Naive thymus-derived CD4-positive, alpha-beta T cell (primary cell): ENCODE measurements at regions not wholly inside any gene's neighbourhood (a gene's known extent, or its start where the extent isn't known, plus 50 kb on each side); places are given as distances from the start of the nearest gene placed in this dataset.

Experiments used
- ATAC-seq: fragments of 150-1000 bp; cut with Tn5 transposase; 2 replicates; pipeline ENCODE4 v1.10.0; 2021; ENCODE audit warnings: mild to moderate bottlenecking, moderate library complexity
- CTCF ChIA-PET: fragments of 350-600 bp; sonication (Branson Sonifier 250); formaldehyde crosslinking; loops from one replicate; lab custom pipeline; 2021; ENCODE audit warnings: antibody characterized with exemption; lab: Charles Lee
- POLR2A ChIA-PET: fragments of 350-600 bp; sonication (Branson Sonifier 250); formaldehyde crosslinking; loops from one replicate; lab custom pipeline; 2021; ENCODE audit warnings: antibody characterized with exemption, inconsistent platforms; lab: Charles Lee
- DNase-seq, 9 donors: peaks; one replicate each; pipeline versions ENCODE4 v3.0.0 to v3.0.0-alpha.2; 2020 to 2022; ENCODE audit warnings: mixed read lengths in 1 of 9
- H3K27ac ChIP-seq: one replicate; pipeline ENCODE4 v1.7.0; 2013; ENCODE audit warnings: mild to moderate bottlenecking, low read depth, low read length, moderate library complexity
- H3K27me3 ChIP-seq, 2 donors: one replicate each; pipeline ENCODE4 v1.7.0; 2013; ENCODE audit warnings: low read length in 2 of 2, mild to moderate bottlenecking in 2 of 2, moderate library complexity in 2 of 2; ENCODE audit not compliant: control insufficient read depth in 2 of 2, insufficient read depth in 2 of 2
- H3K36me3 ChIP-seq, 3 experiments: 1 replicate in 2 of 3; 2 replicates in 1 of 3; pipeline ENCODE4 v1.7.0; 2013; ENCODE audit warnings: low read length in 3 of 3, mild to moderate bottlenecking in 3 of 3, moderate library complexity in 1 of 3; ENCODE audit not compliant: insufficient read depth in 3 of 3, control insufficient read depth in 2 of 3
- H3K4me1 ChIP-seq, 2 donors: one replicate each; pipeline ENCODE4 v1.7.0; 2013; ENCODE audit warnings: low read length in 2 of 2, mild to moderate bottlenecking in 2 of 2, moderate library complexity in 1 of 2; ENCODE audit not compliant: control insufficient read depth in 2 of 2, insufficient read depth in 2 of 2
- H3K4me3 ChIP-seq: 2 replicates; pipeline ENCODE4 v1.7.0; 2013; ENCODE audit warnings: mild to moderate bottlenecking, low read length
- H3K9me3 ChIP-seq, 3 experiments: 1 replicate in 2 of 3; 2 replicates in 1 of 3; pipeline ENCODE4 v1.7.0; 2013; ENCODE audit warnings: low read length in 3 of 3; ENCODE audit not compliant: control insufficient read depth in 2 of 3
- H3K27ac Mint-ChIP-seq, 9 donors: one replicate each; pipeline ENCODE4 v1.8.0; 2020 to 2022; ENCODE audit warnings: mixed read lengths in 9 of 9, mild to moderate bottlenecking in 8 of 9, moderate library complexity in 5 of 9, inconsistent platforms in 2 of 9
- H3K27me3 Mint-ChIP-seq, 5 donors: one replicate each; pipeline ENCODE4 v1.8.0; 2021 to 2022; ENCODE audit warnings: mixed read lengths in 5 of 5, mild to moderate bottlenecking in 1 of 5
- H3K36me3 Mint-ChIP-seq, 5 donors: one replicate each; pipeline ENCODE4 v1.8.0; 2020 to 2022; ENCODE audit warnings: mixed read lengths in 5 of 5, mild to moderate bottlenecking in 3 of 5, inconsistent platforms in 1 of 5
- H3K4me1 Mint-ChIP-seq, 7 donors: one replicate each; pipeline ENCODE4 v1.8.0; 2020 to 2022; ENCODE audit warnings: mixed read lengths in 7 of 7, mild to moderate bottlenecking in 3 of 7, inconsistent platforms in 1 of 7
- H3K4me3 Mint-ChIP-seq, 10 donors: one replicate each; pipeline ENCODE4 v1.8.0; 2020 to 2022; ENCODE audit warnings: mild to moderate bottlenecking in 10 of 10, mixed read lengths in 10 of 10, moderate library complexity in 6 of 10, inconsistent platforms in 2 of 10
- H3K9me3 Mint-ChIP-seq, 11 donors: one replicate each; pipeline ENCODE4 v1.8.0; 2020 to 2022; ENCODE audit warnings: mixed read lengths in 11 of 11, mild to moderate bottlenecking in 4 of 11, inconsistent platforms in 1 of 11, moderate library complexity in 1 of 11
- intact Hi-C, 2 donors: fragments of 100-400 bp; cut with micrococcal nuclease; formaldehyde crosslinking; loops; one replicate each; pipeline ENCODE4 v1.15.1; 2023

- no peaks in the 10 kb centered on the region for H3K36me3 ChIP-seq
- H3K36me3 Mint-ChIP-seq = peaks cover 0 to 6% (median 0%) of the 10 kb centered on the region in 5 donors
- no peaks in the 10 kb centered on the region for H3K9me3 ChIP-seq
- no peaks in the 10 kb centered on the region for H3K4me1 ChIP-seq
- ChIA-PET CTCF (no interaction called here), POLR2A (interaction anchor here (0.7 kb wide), 1 partner anchor 20 kb away, joined by 4 read pairs; no protein-coding TSS in a partner anchor)
- H3K27ac Mint-ChIP-seq = no peak overlapping the region
- H3K27ac ChIP-seq = no peak overlapping the region
- H3K4me1 Mint-ChIP-seq = no peaks in the 10 kb centered on the region
- intact Hi-C loops = no loop called here
- peaks cover 0 to 21% (median 6%) of the 10 kb centered on the region in 11 donors for H3K9me3 Mint-ChIP-seq
- H3K27me3 ChIP-seq = peaks cover 0 to 3% of the 10 kb centered on the region in 2 donors
- H3K4me3 ChIP-seq = no peak overlapping the region
- DNase-seq (no peak), ATAC-seq (no peak)
- H3K4me3 Mint-ChIP-seq = no peak overlapping the region
- H3K27me3 Mint-ChIP-seq = peaks cover 0 to 9% (median 0%) of the 10 kb centered on the region in 5 donors
Measured at GRCh38 chr12:39224971-39225370, 217.9 kb downstream of the KIF21A start.

GRCh38 chr12:39205969-39206368 is 237.0 kb downstream of the KIF21A start:
- Mint-ChIP-seq H3K9me3 (peaks cover 9 to 39% (median 19%) of the 10 kb centered on the region in 11 donors), H3K4me3 (no peak overlapping the region), H3K27me3 (peaks cover 0 to 4% (median 0%) of the 10 kb centered on the region in 5 donors), H3K4me1 (no peaks in the 10 kb centered on the region), H3K27ac (no peak overlapping the region), H3K36me3 (no peaks in the 10 kb centered on the region)
- no peak overlapping the region for H3K4me3 ChIP-seq
- no peak overlapping the region for H3K27ac ChIP-seq
- POLR2A ChIA-PET = no interaction called here
- DNase-seq (no peak), ATAC-seq (no peak)
- CTCF ChIA-PET = no interaction called here
- no peaks in the 10 kb centered on the region for H3K36me3 ChIP-seq
- H3K4me1 ChIP-seq = no peaks in the 10 kb centered on the region
- intact Hi-C loops = no loop called here
- no peaks in the 10 kb centered on the region for H3K27me3 ChIP-seq
- H3K9me3 ChIP-seq = no peaks in the 10 kb centered on the region

- ChIA-PET CTCF (no interaction called here), POLR2A (no interaction called here)
- H3K4me3 Mint-ChIP-seq = no peak overlapping the region
- Histone ChIP-seq H3K27me3 (no peaks in the 10 kb centered on the region), H3K4me1 (no peaks in the 10 kb centered on the region), H3K4me3 (no peak overlapping the region), H3K9me3 (no peaks in the 10 kb centered on the region), H3K27ac (no peak overlapping the region), H3K36me3 (no peaks in the 10 kb centered on the region)
- H3K36me3 Mint-ChIP-seq = peaks cover 0 to 4% (median 0%) of the 10 kb centered on the region in 5 donors
- peaks cover 0 to 29% (median 10%) of the 10 kb centered on the region in 11 donors for H3K9me3 Mint-ChIP-seq
- intact Hi-C loops = no loop called here
- no peak overlapping the region for H3K27ac Mint-ChIP-seq
- peaks cover 0 to 8% (median 4%) of the 10 kb centered on the region in 5 donors for H3K27me3 Mint-ChIP-seq
- ATAC-seq (no peak), DNase-seq (no peak)
- H3K4me1 Mint-ChIP-seq = no peaks in the 10 kb centered on the region
Measured at GRCh38 chr12:39199351-39199750, 243.6 kb downstream of the KIF21A start.

GRCh38 chr12:39188689-39189088 is 254.2 kb downstream of the KIF21A start:
- no peaks in the 10 kb centered on the region for H3K27me3 Mint-ChIP-seq
- intact Hi-C loops = no loop called here
- ChIA-PET POLR2A (no interaction called here), CTCF (no interaction called here)
- peaks cover 0 to 10% (median 0%) of the 10 kb centered on the region in 11 donors for H3K9me3 Mint-ChIP-seq
- no peak overlapping the region for H3K27ac ChIP-seq
- no peak overlapping the region for H3K27ac Mint-ChIP-seq
- no peak overlapping the region for H3K4me3 Mint-ChIP-seq
- H3K36me3 ChIP-seq = no peaks in the 10 kb centered on the region
- no peak overlapping the region for H3K4me3 ChIP-seq
- H3K36me3 Mint-ChIP-seq = no peaks in the 10 kb centered on the region
- H3K9me3 ChIP-seq = no peaks in the 10 kb centered on the region
- no peaks in the 10 kb centered on the region for H3K27me3 ChIP-seq
- no peaks in the 10 kb centered on the region for H3K4me1 Mint-ChIP-seq
- ATAC-seq = no peak
- DNase-seq = no peak
- H3K4me1 ChIP-seq = no peaks in the 10 kb centered on the region

- no peaks in the 10 kb centered on the region for H3K36me3 ChIP-seq
- no peaks in the 10 kb centered on the region for H3K4me1 ChIP-seq
- no peaks in the 10 kb centered on the region for H3K27me3 Mint-ChIP-seq
- no peak overlapping the region for H3K27ac ChIP-seq
- ChIA-PET POLR2A (no interaction called here), CTCF (no interaction called here)
- no peak overlapping the region for H3K4me3 ChIP-seq
- intact Hi-C loops = no loop called here
- H3K36me3 Mint-ChIP-seq = no peaks in the 10 kb centered on the region
- H3K27ac Mint-ChIP-seq = no peak overlapping the region
- peaks cover 0 to 10% (median 0%) of the 10 kb centered on the region in 11 donors for H3K9me3 Mint-ChIP-seq
- H3K4me1 Mint-ChIP-seq = no peaks in the 10 kb centered on the region
- H3K9me3 ChIP-seq = no peaks in the 10 kb centered on the region
- no peak for ATAC-seq
- H3K4me3 Mint-ChIP-seq = no peak overlapping the region
- no peak for DNase-seq
- H3K27me3 ChIP-seq = no peaks in the 10 kb centered on the region
Measured at GRCh38 chr12:39186744-39187143, 256.2 kb downstream of the KIF21A start.

- ATAC-seq (no peak), DNase-seq (no peak)
- Histone ChIP-seq H3K9me3 (no peaks in the 10 kb centered on the region), H3K4me1 (no peaks in the 10 kb centered on the region), H3K4me3 (no peak overlapping the region), H3K36me3 (no peaks in the 10 kb centered on the region), H3K27me3 (no peaks in the 10 kb centered on the region), H3K27ac (no peak overlapping the region)
- H3K27ac Mint-ChIP-seq = no peak overlapping the region
- CTCF ChIA-PET = no interaction called here
- POLR2A ChIA-PET = no interaction called here
- H3K27me3 Mint-ChIP-seq = no peaks in the 10 kb centered on the region
- H3K36me3 Mint-ChIP-seq = no peaks in the 10 kb centered on the region
- intact Hi-C loops = no loop called here
- no peak overlapping the region for H3K4me3 Mint-ChIP-seq
- H3K4me1 Mint-ChIP-seq = peaks cover 0 to 2% (median 0%) of the 10 kb centered on the region in 7 donors
- peaks cover 0 to 2% (median 0%) of the 10 kb centered on the region in 11 donors for H3K9me3 Mint-ChIP-seq
Measured at GRCh38 chr12:39178837-39179236, 264.1 kb downstream of the KIF21A start.

GRCh38 chr12:39176356-39176755 is 266.6 kb downstream of the KIF21A start:
- no peaks in the 10 kb centered on the region for H3K9me3 ChIP-seq
- Mint-ChIP-seq H3K27ac (no peak overlapping the region), H3K9me3 (peaks cover 0 to 2% (median 0%) of the 10 kb centered on the region in 11 donors), H3K4me3 (no peak overlapping the region), H3K36me3 (no peaks in the 10 kb centered on the region), H3K4me1 (peaks cover 0 to 2% (median 0%) of the 10 kb centered on the region in 7 donors), H3K27me3 (no peaks in the 10 kb centered on the region)
- no peaks in the 10 kb centered on the region for H3K27me3 ChIP-seq
- no peak for DNase-seq
- no peak overlapping the region for H3K4me3 ChIP-seq
- ChIA-PET POLR2A (no interaction called here), CTCF (no interaction called here)
- no peaks in the 10 kb centered on the region for H3K4me1 ChIP-seq
- H3K36me3 ChIP-seq = no peaks in the 10 kb centered on the region
- no peak overlapping the region for H3K27ac ChIP-seq
- no peak for ATAC-seq
- intact Hi-C loops = no loop called here
